HL-60 (cell line): ENCODE measurements at regions not wholly inside any gene's neighbourhood (a gene's known extent, or its start where the extent isn't known, plus 50 kb on each side); places are given as distances from the start of the nearest gene placed in this dataset.
"Not testable (repeated sequence)": the region's sequence is repeated elsewhere in the genome, so short reads cannot be mapped to it uniquely, and the experiment has no call there.

Source experiments
- GABPA ChIP-seq: IDR thresholded peaks from 2 replicates; pipeline ENCODE4 v1.6.1; 2012; ENCODE audit warnings: low read depth
- POLR2AphosphoS5 ChIP-seq: IDR thresholded peaks from 2 replicates; pipeline ENCODE4 v1.6.1; 2012; ENCODE audit warnings: low read depth
- TF ChIP-seq, protein P1 (sequence below): IDR thresholded peaks from one replicate; pipeline ENCODE4 v1.5.1; 2011; ENCODE audit warnings: low read length, control low read depth, inconsistent platforms; ENCODE audit not compliant: insufficient read depth
- TF ChIP-seq, protein P2 (sequence below): IDR thresholded peaks from 2 replicates; pipeline ENCODE4 v1.6.1; 2012; ENCODE audit warnings: low read depth; ENCODE audit not compliant: insufficient replicate concordance

DNA sequence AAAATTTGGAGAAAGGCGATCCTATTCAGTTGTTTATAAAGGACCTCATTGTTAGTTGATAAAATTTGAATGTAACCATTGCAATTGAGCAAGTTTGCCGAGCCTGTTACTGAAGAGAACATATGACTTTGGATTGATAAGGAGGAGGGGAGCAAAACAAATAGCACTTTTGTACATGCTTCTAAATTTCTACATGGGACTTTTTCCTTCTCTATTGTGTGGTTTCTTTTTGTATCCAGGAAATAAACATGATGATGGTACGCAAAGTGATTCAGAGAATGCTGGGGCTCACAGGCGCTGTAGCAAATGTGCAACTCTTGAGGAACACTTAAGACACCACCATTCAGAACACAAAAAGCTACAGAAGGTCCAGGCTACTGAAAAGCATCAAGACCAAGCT is 140.2 kb upstream of the PRSS12 start:
- TF ChIP-seq, protein P1, sequence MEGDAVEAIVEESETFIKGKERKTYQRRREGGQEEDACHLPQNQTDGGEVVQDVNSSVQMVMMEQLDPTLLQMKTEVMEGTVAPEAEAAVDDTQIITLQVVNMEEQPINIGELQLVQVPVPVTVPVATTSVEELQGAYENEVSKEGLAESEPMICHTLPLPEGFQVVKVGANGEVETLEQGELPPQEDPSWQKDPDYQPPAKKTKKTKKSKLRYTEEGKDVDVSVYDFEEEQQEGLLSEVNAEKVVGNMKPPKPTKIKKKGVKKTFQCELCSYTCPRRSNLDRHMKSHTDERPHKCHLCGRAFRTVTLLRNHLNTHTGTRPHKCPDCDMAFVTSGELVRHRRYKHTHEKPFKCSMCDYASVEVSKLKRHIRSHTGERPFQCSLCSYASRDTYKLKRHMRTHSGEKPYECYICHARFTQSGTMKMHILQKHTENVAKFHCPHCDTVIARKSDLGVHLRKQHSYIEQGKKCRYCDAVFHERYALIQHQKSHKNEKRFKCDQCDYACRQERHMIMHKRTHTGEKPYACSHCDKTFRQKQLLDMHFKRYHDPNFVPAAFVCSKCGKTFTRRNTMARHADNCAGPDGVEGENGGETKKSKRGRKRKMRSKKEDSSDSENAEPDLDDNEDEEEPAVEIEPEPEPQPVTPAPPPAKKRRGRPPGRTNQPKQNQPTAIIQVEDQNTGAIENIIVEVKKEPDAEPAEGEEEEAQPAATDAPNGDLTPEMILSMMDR = not testable (repeated sequence)
- TF ChIP-seq, protein P2, sequence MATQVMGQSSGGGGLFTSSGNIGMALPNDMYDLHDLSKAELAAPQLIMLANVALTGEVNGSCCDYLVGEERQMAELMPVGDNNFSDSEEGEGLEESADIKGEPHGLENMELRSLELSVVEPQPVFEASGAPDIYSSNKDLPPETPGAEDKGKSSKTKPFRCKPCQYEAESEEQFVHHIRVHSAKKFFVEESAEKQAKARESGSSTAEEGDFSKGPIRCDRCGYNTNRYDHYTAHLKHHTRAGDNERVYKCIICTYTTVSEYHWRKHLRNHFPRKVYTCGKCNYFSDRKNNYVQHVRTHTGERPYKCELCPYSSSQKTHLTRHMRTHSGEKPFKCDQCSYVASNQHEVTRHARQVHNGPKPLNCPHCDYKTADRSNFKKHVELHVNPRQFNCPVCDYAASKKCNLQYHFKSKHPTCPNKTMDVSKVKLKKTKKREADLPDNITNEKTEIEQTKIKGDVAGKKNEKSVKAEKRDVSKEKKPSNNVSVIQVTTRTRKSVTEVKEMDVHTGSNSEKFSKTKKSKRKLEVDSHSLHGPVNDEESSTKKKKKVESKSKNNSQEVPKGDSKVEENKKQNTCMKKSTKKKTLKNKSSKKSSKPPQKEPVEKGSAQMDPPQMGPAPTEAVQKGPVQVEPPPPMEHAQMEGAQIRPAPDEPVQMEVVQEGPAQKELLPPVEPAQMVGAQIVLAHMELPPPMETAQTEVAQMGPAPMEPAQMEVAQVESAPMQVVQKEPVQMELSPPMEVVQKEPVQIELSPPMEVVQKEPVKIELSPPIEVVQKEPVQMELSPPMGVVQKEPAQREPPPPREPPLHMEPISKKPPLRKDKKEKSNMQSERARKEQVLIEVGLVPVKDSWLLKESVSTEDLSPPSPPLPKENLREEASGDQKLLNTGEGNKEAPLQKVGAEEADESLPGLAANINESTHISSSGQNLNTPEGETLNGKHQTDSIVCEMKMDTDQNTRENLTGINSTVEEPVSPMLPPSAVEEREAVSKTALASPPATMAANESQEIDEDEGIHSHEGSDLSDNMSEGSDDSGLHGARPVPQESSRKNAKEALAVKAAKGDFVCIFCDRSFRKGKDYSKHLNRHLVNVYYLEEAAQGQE = not testable (repeated sequence)
- not testable (repeated sequence) for TF ChIP-seq GABPA, POLR2AphosphoS5
